ENCODE measurements at regions not wholly inside any gene's neighbourhood (a gene's known extent, or its start where the extent isn't known, plus 50 kb on each side); places are given as distances from the start of the nearest gene placed in this dataset.

DNA sequence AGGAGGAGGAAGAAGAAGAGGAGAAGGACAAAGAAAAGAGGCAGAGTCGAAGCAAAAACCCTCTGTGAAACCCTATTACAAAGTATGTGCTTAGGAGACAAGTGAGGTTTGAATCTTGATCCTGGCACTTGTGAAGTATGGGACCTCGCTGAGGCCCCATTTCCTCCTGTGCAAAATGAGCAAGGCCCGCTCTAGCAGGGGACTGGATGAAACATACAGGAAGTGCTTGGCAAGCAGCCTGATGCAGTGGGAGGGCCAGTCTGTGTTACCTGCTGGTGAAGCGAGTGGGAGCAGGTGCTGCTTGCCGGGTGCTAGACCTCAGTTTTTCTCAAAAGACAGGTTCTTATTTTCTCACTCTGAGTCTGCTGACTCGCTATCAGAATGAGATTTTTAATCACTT is 150.4 kb downstream of the JCAD start:
- Histone ChIP-seq H3K27ac (ENCODE audit: low read depth in 1 of 2, low read length in 2 of 2) (no peak overlapping the region), H3K79me2 (ENCODE audit: insufficient read depth, low read length) (no peaks in the 10 kb centered on the region), H3K4me1 (ENCODE audit: control insufficient read depth in 1 of 2, insufficient read depth in 2 of 2, low read length in 2 of 2) (peaks cover 0 to 6% of the 10 kb centered on the region in 2 donors), H3K36me3 (replicated peaks in 1 of 2; ENCODE audit: control insufficient read depth in 1 of 2, insufficient read depth in 2 of 2, low read length in 2 of 2) (no peaks in the 10 kb centered on the region), H4K20me1 (ENCODE audit: insufficient read depth, low read length) (no peaks in the 10 kb centered on the region), H3K4me2 (replicated peaks; ENCODE audit: extremely low read depth, low read length, poor library complexity, severe bottlenecking) (peak overlapping the region; percentile 28), H3K9ac (ENCODE audit: insufficient read depth, low read length, poor library complexity, severe bottlenecking) (no peak overlapping the region), H2AFZ (ENCODE audit: insufficient read depth, low read depth, low read length, poor library complexity, severe bottlenecking) (peak overlapping the region; percentile 63), H3K27me3 (ENCODE audit: control insufficient read depth in 2 of 2, insufficient read depth in 2 of 2, low read length in 2 of 2) (no peaks in the 10 kb centered on the region), H3K9me3 (replicated peaks in 1 of 2; ENCODE audit: control insufficient read depth in 1 of 2, insufficient read depth in 1 of 2, low read length in 2 of 2) (no peaks in the 10 kb centered on the region), H3K4me3 (replicated peaks in 1 of 3; ENCODE audit: low read depth in 2 of 3, low read length in 3 of 3) (peak overlapping the region in 1 of 3 experiments; percentile 28)
- no peak for TF ChIP-seq CTCF (IDR thresholded peaks at IDR 0.05)
- Mint-ChIP-seq H3K4me3 (peak overlapping the region; percentile 27 to 49), H3K9me3 (peaks cover 0 to 16% (median 4%) of the 10 kb centered on the region in 7 donors), H3K4me1 (peaks cover 7% of the 10 kb centered on the region), H3K27me3 (ENCODE audit: low read depth in 3 of 3) (peaks cover 3 to 5% (median 3%) of the 10 kb centered on the region in 3 donors), H3K36me3 (no peaks in the 10 kb centered on the region), H3K27ac (peak overlapping the region in 1 of 7 donors; percentile 3)
- DNase-seq = no peak
- intact Hi-C loops (cut with micrococcal nuclease) = no loop called here
- WGBS (ENCODE audit: insufficient coverage) = 10% methylated on average over 5 of the region's 6 CpGs

DNA sequence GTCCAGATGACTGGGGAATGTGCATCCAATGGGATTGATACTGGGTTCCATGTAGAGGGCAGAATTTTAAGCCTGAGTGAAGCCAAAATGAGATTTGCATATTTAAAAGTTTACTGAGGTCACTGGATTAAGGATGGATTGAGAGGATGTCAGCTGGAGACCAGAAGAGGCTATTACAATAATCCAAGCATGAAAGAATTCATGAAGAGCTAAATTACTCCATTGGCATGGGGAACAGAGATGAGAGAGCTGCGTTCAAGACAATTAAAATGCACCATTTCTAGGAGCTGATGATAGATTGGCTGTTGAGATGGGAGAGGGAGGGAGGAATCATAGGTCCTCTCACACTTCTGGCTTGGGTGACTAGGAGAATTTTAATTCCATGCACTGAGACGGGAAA is 158.5 kb downstream of the JCAD start:
- no peaks in the 10 kb centered on the region for H3K36me3 Mint-ChIP-seq
- H2AFZ ChIP-seq (ENCODE audit: insufficient read depth, low read depth, low read length, poor library complexity, severe bottlenecking) = no peak overlapping the region
- intact Hi-C loops (cut with micrococcal nuclease) = no loop called here
- no peak for TF ChIP-seq CTCF (IDR thresholded peaks at IDR 0.05)
- no peak for DNase-seq
- H3K9ac ChIP-seq (ENCODE audit: insufficient read depth, low read length, poor library complexity, severe bottlenecking) = no peak overlapping the region
- H3K27me3 Mint-ChIP-seq (ENCODE audit: low read depth in 3 of 3) = peaks cover 0 to 3% (median 1%) of the 10 kb centered on the region in 3 donors
- peaks cover 6% of the 10 kb centered on the region for H3K4me1 Mint-ChIP-seq
- H4K20me1 ChIP-seq (ENCODE audit: insufficient read depth, low read length) = no peaks in the 10 kb centered on the region
- H3K27ac ChIP-seq (ENCODE audit: low read depth in 1 of 2, low read length in 2 of 2) = no peak overlapping the region
- WGBS (ENCODE audit: insufficient coverage) = 65% methylated on average over 2 of the region's 2 CpGs
- H3K79me2 ChIP-seq (ENCODE audit: insufficient read depth, low read length) = no peaks in the 10 kb centered on the region
- H3K4me2 ChIP-seq (replicated peaks; ENCODE audit: extremely low read depth, low read length, poor library complexity, severe bottlenecking) = no peak overlapping the region
- no peaks in the 10 kb centered on the region for H3K36me3 ChIP-seq (replicated peaks in 1 of 2; ENCODE audit: control insufficient read depth in 1 of 2, insufficient read depth in 2 of 2, low read length in 2 of 2)
- H3K27ac Mint-ChIP-seq = no peak overlapping the region
- H3K4me1 ChIP-seq (ENCODE audit: control insufficient read depth in 1 of 2, insufficient read depth in 2 of 2, low read length in 2 of 2) = no peaks in the 10 kb centered on the region
- H3K4me3 ChIP-seq (replicated peaks in 1 of 3; ENCODE audit: low read depth in 2 of 3, low read length in 3 of 3) = no peak overlapping the region
- no peak overlapping the region for H3K4me3 Mint-ChIP-seq
- H3K27me3 ChIP-seq (ENCODE audit: control insufficient read depth in 2 of 2, insufficient read depth in 2 of 2, low read length in 2 of 2) = no peaks in the 10 kb centered on the region
- H3K9me3 ChIP-seq (replicated peaks in 1 of 2; ENCODE audit: control insufficient read depth in 1 of 2, insufficient read depth in 1 of 2, low read length in 2 of 2) = peaks cover 0 to 4% of the 10 kb centered on the region in 2 donors
- H3K9me3 Mint-ChIP-seq = peaks cover 0 to 9% (median 3%) of the 10 kb centered on the region in 7 donors

Data from CD14-positive monocyte (primary cell).